ENCODE measurements at regions not wholly inside any gene's neighbourhood (a gene's known extent, or its start where the extent isn't known, plus 50 kb on each side); places are given as distances from the start of the nearest gene placed in this dataset.

DNA sequence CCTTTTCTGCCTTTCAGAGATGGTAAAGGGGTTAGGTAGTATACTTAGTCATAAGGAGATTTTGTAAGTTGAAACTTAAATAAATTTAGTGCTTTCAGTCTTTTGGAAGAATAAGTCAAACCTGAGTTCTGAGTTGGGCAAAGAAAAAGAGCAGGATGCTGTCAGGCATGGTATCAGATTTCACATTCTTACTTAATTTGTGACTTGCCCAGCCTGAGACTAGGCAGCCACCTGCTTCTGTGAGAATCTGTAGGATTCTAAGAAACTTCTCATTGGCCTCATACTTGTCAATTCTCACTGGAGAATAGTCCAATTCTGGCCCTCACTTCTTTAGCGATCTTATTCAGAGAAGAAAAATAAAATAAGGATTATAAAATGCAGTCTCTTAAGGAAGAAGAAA is 577.5 kb downstream of the DIPK2A start:
- Histone ChIP-seq H3K27ac (ENCODE audit: low read length) (no peak overlapping the region), H3K4me1 (ENCODE audit: control insufficient read depth, insufficient read depth, low read length) (no peaks in the 10 kb centered on the region), H3K27me3 (ENCODE audit: control insufficient read depth, insufficient read depth, low read length) (no peaks in the 10 kb centered on the region), H3K4me3 (ENCODE audit: low read length) (no peak overlapping the region), H3K9me3 (replicated peaks; ENCODE audit: control insufficient read depth, low read depth, low read length) (no peaks in the 10 kb centered on the region), H3K36me3 (ENCODE audit: control insufficient read depth, insufficient read depth, low read length) (no peaks in the 10 kb centered on the region)
- DNase-seq, result no peak
- no CpG with 5 or more reads among the region's 1 CpG for WGBS (ENCODE audit: insufficient coverage)

GRCh38 chr3:144552346-144553057 is 580.9 kb downstream of the DIPK2A start:
- Histone ChIP-seq H3K4me3 (ENCODE audit: low read length) (no peak overlapping the region), H3K4me1 (ENCODE audit: control insufficient read depth, insufficient read depth, low read length) (no peaks in the 10 kb centered on the region), H3K27ac (ENCODE audit: low read length) (no peak overlapping the region), H3K27me3 (ENCODE audit: control insufficient read depth, insufficient read depth, low read length) (no peaks in the 10 kb centered on the region), H3K36me3 (ENCODE audit: control insufficient read depth, insufficient read depth, low read length) (no peaks in the 10 kb centered on the region), H3K9me3 (replicated peaks; ENCODE audit: control insufficient read depth, low read depth, low read length) (no peaks in the 10 kb centered on the region)
- DNase-seq, result no peak
- WGBS (ENCODE audit: insufficient coverage), result no CpG with 5 or more reads among the region's 3 CpGs

- H3K4me3 ChIP-seq (ENCODE audit: low read length), result no peak overlapping the region
- H3K27me3 ChIP-seq (ENCODE audit: control insufficient read depth, insufficient read depth, low read length), result no peaks in the 10 kb centered on the region
- H3K27ac ChIP-seq (ENCODE audit: low read length), result no peak overlapping the region
- no peaks in the 10 kb centered on the region for H3K36me3 ChIP-seq (ENCODE audit: control insufficient read depth, insufficient read depth, low read length)
- no CpG with 5 or more reads among the region's 1 CpG for WGBS (ENCODE audit: insufficient coverage)
- DNase-seq, result no peak
- H3K9me3 ChIP-seq (replicated peaks; ENCODE audit: control insufficient read depth, low read depth, low read length), result no peaks in the 10 kb centered on the region
- H3K4me1 ChIP-seq (ENCODE audit: control insufficient read depth, insufficient read depth, low read length), result no peaks in the 10 kb centered on the region
These were observed 581.7 kb downstream of the DIPK2A start for GRCh38 chr3:144553301-144553700.

DNA sequence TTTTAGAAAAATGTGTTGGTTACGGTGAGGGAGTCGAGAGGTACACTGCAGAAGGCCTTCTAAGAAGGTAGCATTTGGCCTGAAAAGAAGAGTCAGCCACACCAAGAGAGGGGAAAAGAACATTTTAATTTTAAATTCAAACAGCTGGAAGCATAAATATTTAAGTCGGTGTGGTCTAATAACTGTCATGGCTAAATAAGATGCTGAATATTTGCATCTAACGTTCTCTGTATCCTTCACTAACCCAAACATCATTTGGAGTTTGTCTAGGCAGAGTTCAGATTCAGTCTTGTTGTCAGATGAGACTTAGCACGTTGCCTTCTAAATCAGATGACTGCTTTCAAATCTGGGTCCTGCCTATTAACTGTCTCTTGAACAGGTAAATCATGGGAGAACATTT is 583.3 kb downstream of the DIPK2A start:
- Histone ChIP-seq H3K9me3 (replicated peaks; ENCODE audit: control insufficient read depth, low read depth, low read length) (no peaks in the 10 kb centered on the region), H3K4me1 (ENCODE audit: control insufficient read depth, insufficient read depth, low read length) (no peaks in the 10 kb centered on the region), H3K27ac (ENCODE audit: low read length) (no peak overlapping the region), H3K27me3 (ENCODE audit: control insufficient read depth, insufficient read depth, low read length) (no peaks in the 10 kb centered on the region), H3K36me3 (ENCODE audit: control insufficient read depth, insufficient read depth, low read length) (no peaks in the 10 kb centered on the region), H3K4me3 (ENCODE audit: low read length) (no peak overlapping the region)
- DNase-seq, result no peak
- WGBS (ENCODE audit: insufficient coverage), result 57% methylated on average over 2 of the region's 5 CpGs

DNA sequence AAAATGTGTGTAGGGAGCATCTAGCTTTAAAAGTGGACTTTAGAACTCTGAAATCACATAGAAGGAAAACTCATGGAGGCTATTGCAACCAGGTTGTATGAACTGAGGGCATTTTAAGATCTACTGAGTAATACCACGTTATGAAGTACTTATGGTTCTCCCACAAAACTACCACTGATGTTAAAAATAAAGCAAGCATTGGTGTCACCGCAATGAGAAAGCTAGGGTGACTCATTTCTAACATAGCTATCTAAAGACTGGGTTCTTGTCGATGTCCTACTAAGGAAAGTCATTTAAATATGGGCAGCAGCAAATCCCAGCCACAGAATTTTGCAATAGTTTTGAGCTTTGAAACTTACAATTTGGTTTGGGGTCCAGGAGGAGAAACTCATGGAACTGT is 584.8 kb downstream of the DIPK2A start:
- WGBS (ENCODE audit: insufficient coverage), result 93% methylated on average over 2 of the region's 3 CpGs

DNA sequence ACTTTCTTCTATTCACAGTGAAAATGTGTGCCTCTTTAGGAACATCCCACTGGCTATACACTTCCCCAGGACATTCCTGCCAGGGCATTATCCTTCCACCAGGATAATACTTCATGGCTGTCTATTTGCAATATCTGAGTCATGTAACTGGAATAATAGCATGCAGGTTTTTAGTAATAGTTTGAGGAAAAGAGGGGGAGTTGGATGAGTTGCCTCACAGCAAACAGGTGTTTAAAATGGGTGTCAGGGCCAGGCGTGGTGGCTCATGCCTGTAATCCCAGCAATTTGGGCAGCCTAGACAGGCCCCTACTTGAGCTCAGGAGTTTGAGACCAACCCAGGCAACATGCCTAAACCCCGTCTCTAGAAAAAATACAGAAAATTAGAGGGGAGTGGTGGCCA is 585.9 kb downstream of the DIPK2A start:
- Histone ChIP-seq H3K4me1 (ENCODE audit: control insufficient read depth, insufficient read depth, low read length) (no peaks in the 10 kb centered on the region), H3K36me3 (ENCODE audit: control insufficient read depth, insufficient read depth, low read length) (no peaks in the 10 kb centered on the region), H3K9me3 (replicated peaks; ENCODE audit: control insufficient read depth, low read depth, low read length) (no peaks in the 10 kb centered on the region), H3K4me3 (ENCODE audit: low read length) (no peak overlapping the region), H3K27me3 (ENCODE audit: control insufficient read depth, insufficient read depth, low read length) (no peaks in the 10 kb centered on the region), H3K27ac (ENCODE audit: low read length) (no peak overlapping the region)
- WGBS (ENCODE audit: insufficient coverage), result no CpG with 5 or more reads among the region's 2 CpGs
- no peak for DNase-seq

More for the DNA sequence above, 584.8 kb downstream of the DIPK2A start:
- Histone ChIP-seq H3K4me1 (ENCODE audit: control insufficient read depth, insufficient read depth, low read length) (no peaks in the 10 kb centered on the region), H3K36me3 (ENCODE audit: control insufficient read depth, insufficient read depth, low read length) (no peaks in the 10 kb centered on the region), H3K4me3 (ENCODE audit: low read length) (no peak overlapping the region), H3K27ac (ENCODE audit: low read length) (no peak overlapping the region), H3K27me3 (ENCODE audit: control insufficient read depth, insufficient read depth, low read length) (no peaks in the 10 kb centered on the region), H3K9me3 (replicated peaks; ENCODE audit: control insufficient read depth, low read depth, low read length) (no peaks in the 10 kb centered on the region)
- no peak for DNase-seq

DNA sequence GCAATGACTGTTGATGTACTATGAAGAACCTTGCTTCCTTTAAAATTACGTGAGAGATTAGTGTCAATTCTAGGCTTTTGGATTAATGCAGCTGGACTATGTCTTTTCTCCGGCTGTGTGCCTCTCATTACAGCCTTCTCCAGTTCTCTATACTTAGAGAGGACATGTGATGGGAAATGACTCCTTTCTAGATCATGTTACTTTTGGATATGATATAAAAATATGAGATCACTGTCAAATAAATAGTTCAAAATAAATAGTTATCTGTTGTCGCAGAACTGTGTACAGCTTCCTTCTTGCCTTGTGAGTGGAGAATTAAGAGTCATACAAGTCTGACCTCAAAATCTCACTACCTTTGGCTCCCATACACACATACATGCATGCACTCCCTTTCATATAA is 592.4 kb downstream of the DIPK2A start:
- H3K36me3 ChIP-seq (ENCODE audit: control insufficient read depth, insufficient read depth, low read length), result no peaks in the 10 kb centered on the region
- no peak overlapping the region for H3K4me3 ChIP-seq (ENCODE audit: low read length)
- no peak overlapping the region for H3K27ac ChIP-seq (ENCODE audit: low read length)
- no peak for DNase-seq
- 60% methylated on average over 1 of the region's 3 CpGs for WGBS (ENCODE audit: insufficient coverage)
- no peaks in the 10 kb centered on the region for H3K4me1 ChIP-seq (ENCODE audit: control insufficient read depth, insufficient read depth, low read length)
- H3K9me3 ChIP-seq (replicated peaks; ENCODE audit: control insufficient read depth, low read depth, low read length), result no peaks in the 10 kb centered on the region
- no peaks in the 10 kb centered on the region for H3K27me3 ChIP-seq (ENCODE audit: control insufficient read depth, insufficient read depth, low read length)

DNA sequence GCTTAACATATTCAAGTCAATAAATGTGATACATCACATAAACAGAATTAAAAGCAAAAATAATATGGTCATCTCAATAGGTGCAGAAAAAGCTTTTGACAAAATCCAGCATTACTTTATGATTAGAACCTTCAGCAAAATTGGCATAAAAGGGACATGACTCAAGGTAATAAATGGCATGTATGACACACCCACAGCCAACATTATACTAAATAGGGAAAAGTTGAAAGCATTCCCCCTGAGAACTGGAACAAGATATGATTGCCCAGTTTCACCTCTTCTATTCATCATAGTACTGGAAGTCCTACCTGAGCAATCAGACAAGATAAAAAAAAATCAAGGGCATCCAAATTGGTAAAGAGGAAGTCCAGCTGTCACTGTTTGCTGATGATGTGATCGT is 594.7 kb downstream of the DIPK2A start:
- no peak for DNase-seq
- WGBS (ENCODE audit: insufficient coverage), result 100% methylated on average over 1 of the region's 1 CpG
- H3K27me3 ChIP-seq (ENCODE audit: control insufficient read depth, insufficient read depth, low read length), result no peaks in the 10 kb centered on the region
- H3K4me3 ChIP-seq (ENCODE audit: low read length), result no peak overlapping the region
- H3K9me3 ChIP-seq (replicated peaks; ENCODE audit: control insufficient read depth, low read depth, low read length), result no peaks in the 10 kb centered on the region
- H3K27ac ChIP-seq (ENCODE audit: low read length), result no peak overlapping the region
- H3K4me1 ChIP-seq (ENCODE audit: control insufficient read depth, insufficient read depth, low read length), result no peaks in the 10 kb centered on the region
- H3K36me3 ChIP-seq (ENCODE audit: control insufficient read depth, insufficient read depth, low read length), result no peaks in the 10 kb centered on the region

- Histone ChIP-seq H3K4me1 (ENCODE audit: control insufficient read depth, insufficient read depth, low read length) (no peaks in the 10 kb centered on the region), H3K4me3 (ENCODE audit: low read length) (no peak overlapping the region), H3K9me3 (replicated peaks; ENCODE audit: control insufficient read depth, low read depth, low read length) (no peaks in the 10 kb centered on the region), H3K27me3 (ENCODE audit: control insufficient read depth, insufficient read depth, low read length) (no peaks in the 10 kb centered on the region), H3K36me3 (ENCODE audit: control insufficient read depth, insufficient read depth, low read length) (no peaks in the 10 kb centered on the region), H3K27ac (ENCODE audit: low read length) (no peak overlapping the region)
- no CpG with 5 or more reads among the region's 1 CpG for WGBS (ENCODE audit: insufficient coverage)
- no peak for DNase-seq
These were observed 598.0 kb downstream of the DIPK2A start for GRCh38 chr3:144569651-144570050.

DNA sequence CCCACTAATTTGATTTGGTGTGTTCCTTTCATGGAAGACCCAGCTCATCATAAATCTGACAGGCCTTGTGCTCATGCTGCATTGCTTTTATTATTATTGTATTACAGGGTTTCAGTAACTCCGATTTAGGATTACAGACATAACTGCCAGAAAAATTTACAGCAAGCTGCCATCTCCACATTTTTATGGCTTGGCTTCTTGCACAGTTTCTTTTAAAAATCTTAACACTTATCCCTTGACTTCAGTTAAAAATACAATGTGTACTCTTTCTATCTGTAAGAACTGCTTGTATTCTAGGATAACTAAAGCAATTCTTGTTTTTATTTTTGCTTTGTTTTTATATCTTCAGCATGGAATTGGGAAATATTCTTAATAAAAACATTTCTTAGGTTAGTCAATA is 612.2 kb downstream of the DIPK2A start:
- no peaks in the 10 kb centered on the region for H3K36me3 ChIP-seq (ENCODE audit: control insufficient read depth, insufficient read depth, low read length)
- peaks cover 7% of the 10 kb centered on the region for H3K9me3 ChIP-seq (replicated peaks; ENCODE audit: control insufficient read depth, low read depth, low read length)
- no peak for DNase-seq
- no peak overlapping the region for H3K27ac ChIP-seq (ENCODE audit: low read length)
- no peak overlapping the region for H3K4me3 ChIP-seq (ENCODE audit: low read length)
- no peaks in the 10 kb centered on the region for H3K27me3 ChIP-seq (ENCODE audit: control insufficient read depth, insufficient read depth, low read length)
- no CpG with 5 or more reads among the region's 1 CpG for WGBS (ENCODE audit: insufficient coverage)
- no peaks in the 10 kb centered on the region for H3K4me1 ChIP-seq (ENCODE audit: control insufficient read depth, insufficient read depth, low read length)

GRCh38 chr3:144585408-144585807 is 613.8 kb downstream of the DIPK2A start:
- Histone ChIP-seq H3K4me1 (ENCODE audit: control insufficient read depth, insufficient read depth, low read length) (no peaks in the 10 kb centered on the region), H3K27me3 (ENCODE audit: control insufficient read depth, insufficient read depth, low read length) (no peaks in the 10 kb centered on the region), H3K4me3 (ENCODE audit: low read length) (no peak overlapping the region), H3K9me3 (replicated peaks; ENCODE audit: control insufficient read depth, low read depth, low read length) (peaks cover 7% of the 10 kb centered on the region), H3K27ac (ENCODE audit: low read length) (no peak overlapping the region), H3K36me3 (ENCODE audit: control insufficient read depth, insufficient read depth, low read length) (no peaks in the 10 kb centered on the region)
- no peak for DNase-seq
- 100% methylated on average over 1 of the region's 2 CpGs for WGBS (ENCODE audit: insufficient coverage)

All from muscle of leg (tissue), 3 donors.